K562 (cell line): ENCODE measurements at regions not wholly inside any gene's neighbourhood (a gene's known extent, or its start where the extent isn't known, plus 50 kb on each side); places are given as distances from the start of the nearest gene placed in this dataset.

Experiments used
- SIX5 ChIP-seq, 2 experiments: IDR thresholded peaks; 2 replicates each; pipeline ENCODE4 v1.6.1; 2011; ENCODE audit warnings: low read length in 2 of 2, borderline replicate concordance in 1 of 2, low read depth in 1 of 2, mild to moderate bottlenecking in 1 of 2, moderate library complexity in 1 of 2; ENCODE audit not compliant: insufficient read depth in 1 of 2
- SMARCC2 ChIP-seq: fragments of 450-650 bp; IDR thresholded peaks from 2 replicates; pipeline ENCODE4 v1.6.1; 2017; ENCODE audit warnings: antibody characterized with exemption, moderate library complexity, mild to moderate bottlenecking, low read depth
- SP2 ChIP-seq: IDR thresholded peaks from 2 replicates; pipeline ENCODE4 v1.6.1; 2011; ENCODE audit warnings: mild to moderate bottlenecking, low read depth, low read length, moderate library complexity; ENCODE audit not compliant: poor library complexity, severe bottlenecking; ENCODE audit errors: extremely low read depth
- TF ChIP-seq, protein P1 (sequence below): fragments of 450-650 bp; IDR thresholded peaks from 2 replicates; pipeline ENCODE4 v1.6.1; 2016; ENCODE audit warnings: mild to moderate bottlenecking, moderate library complexity
- TF ChIP-seq, protein P2 (sequence below): fragments of 450-650 bp; formaldehyde crosslinking; IDR thresholded peaks from 2 replicates; pipeline ENCODE4 v1.4.0; 2022; ENCODE audit warnings: mild to moderate bottlenecking, moderate library complexity
- TF ChIP-seq, protein P3 (sequence below): fragments of 450-650 bp; formaldehyde crosslinking; conservative IDR thresholded peaks from 2 replicates; pipeline ENCODE4 v1.4.0; 2022; ENCODE audit warnings: mild to moderate bottlenecking, missing genetic modification characterization
- TF ChIP-seq, protein P4 (sequence below): sonication (generic); formaldehyde crosslinking; IDR thresholded peaks from 2 replicates; pipeline ENCODE4 v1.8.0; 2022; ENCODE audit warnings: missing genetic modification reagents, mild to moderate bottlenecking, moderate library complexity, borderline replicate concordance

DNA sequence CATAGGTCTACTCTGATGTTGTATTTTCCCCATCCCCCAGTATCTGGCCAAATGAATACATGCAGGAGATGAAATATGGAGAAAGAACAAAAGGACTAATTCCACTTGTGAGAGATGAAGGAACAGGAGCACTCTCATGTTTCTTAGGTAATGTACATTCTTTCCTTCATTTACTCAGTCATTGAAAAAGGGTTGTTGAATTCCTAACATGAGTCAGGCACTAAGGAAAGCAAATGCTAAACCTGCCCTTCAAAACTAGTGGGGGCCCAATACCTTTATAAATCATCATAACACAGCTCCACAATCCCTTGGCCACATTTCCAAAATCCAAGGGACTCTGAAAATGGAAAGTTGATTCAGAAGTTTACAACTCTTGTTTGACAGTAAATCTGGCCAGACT, 94.3 kb downstream of the DIRAS3 start (continued):
- TF ChIP-seq, protein P1, sequence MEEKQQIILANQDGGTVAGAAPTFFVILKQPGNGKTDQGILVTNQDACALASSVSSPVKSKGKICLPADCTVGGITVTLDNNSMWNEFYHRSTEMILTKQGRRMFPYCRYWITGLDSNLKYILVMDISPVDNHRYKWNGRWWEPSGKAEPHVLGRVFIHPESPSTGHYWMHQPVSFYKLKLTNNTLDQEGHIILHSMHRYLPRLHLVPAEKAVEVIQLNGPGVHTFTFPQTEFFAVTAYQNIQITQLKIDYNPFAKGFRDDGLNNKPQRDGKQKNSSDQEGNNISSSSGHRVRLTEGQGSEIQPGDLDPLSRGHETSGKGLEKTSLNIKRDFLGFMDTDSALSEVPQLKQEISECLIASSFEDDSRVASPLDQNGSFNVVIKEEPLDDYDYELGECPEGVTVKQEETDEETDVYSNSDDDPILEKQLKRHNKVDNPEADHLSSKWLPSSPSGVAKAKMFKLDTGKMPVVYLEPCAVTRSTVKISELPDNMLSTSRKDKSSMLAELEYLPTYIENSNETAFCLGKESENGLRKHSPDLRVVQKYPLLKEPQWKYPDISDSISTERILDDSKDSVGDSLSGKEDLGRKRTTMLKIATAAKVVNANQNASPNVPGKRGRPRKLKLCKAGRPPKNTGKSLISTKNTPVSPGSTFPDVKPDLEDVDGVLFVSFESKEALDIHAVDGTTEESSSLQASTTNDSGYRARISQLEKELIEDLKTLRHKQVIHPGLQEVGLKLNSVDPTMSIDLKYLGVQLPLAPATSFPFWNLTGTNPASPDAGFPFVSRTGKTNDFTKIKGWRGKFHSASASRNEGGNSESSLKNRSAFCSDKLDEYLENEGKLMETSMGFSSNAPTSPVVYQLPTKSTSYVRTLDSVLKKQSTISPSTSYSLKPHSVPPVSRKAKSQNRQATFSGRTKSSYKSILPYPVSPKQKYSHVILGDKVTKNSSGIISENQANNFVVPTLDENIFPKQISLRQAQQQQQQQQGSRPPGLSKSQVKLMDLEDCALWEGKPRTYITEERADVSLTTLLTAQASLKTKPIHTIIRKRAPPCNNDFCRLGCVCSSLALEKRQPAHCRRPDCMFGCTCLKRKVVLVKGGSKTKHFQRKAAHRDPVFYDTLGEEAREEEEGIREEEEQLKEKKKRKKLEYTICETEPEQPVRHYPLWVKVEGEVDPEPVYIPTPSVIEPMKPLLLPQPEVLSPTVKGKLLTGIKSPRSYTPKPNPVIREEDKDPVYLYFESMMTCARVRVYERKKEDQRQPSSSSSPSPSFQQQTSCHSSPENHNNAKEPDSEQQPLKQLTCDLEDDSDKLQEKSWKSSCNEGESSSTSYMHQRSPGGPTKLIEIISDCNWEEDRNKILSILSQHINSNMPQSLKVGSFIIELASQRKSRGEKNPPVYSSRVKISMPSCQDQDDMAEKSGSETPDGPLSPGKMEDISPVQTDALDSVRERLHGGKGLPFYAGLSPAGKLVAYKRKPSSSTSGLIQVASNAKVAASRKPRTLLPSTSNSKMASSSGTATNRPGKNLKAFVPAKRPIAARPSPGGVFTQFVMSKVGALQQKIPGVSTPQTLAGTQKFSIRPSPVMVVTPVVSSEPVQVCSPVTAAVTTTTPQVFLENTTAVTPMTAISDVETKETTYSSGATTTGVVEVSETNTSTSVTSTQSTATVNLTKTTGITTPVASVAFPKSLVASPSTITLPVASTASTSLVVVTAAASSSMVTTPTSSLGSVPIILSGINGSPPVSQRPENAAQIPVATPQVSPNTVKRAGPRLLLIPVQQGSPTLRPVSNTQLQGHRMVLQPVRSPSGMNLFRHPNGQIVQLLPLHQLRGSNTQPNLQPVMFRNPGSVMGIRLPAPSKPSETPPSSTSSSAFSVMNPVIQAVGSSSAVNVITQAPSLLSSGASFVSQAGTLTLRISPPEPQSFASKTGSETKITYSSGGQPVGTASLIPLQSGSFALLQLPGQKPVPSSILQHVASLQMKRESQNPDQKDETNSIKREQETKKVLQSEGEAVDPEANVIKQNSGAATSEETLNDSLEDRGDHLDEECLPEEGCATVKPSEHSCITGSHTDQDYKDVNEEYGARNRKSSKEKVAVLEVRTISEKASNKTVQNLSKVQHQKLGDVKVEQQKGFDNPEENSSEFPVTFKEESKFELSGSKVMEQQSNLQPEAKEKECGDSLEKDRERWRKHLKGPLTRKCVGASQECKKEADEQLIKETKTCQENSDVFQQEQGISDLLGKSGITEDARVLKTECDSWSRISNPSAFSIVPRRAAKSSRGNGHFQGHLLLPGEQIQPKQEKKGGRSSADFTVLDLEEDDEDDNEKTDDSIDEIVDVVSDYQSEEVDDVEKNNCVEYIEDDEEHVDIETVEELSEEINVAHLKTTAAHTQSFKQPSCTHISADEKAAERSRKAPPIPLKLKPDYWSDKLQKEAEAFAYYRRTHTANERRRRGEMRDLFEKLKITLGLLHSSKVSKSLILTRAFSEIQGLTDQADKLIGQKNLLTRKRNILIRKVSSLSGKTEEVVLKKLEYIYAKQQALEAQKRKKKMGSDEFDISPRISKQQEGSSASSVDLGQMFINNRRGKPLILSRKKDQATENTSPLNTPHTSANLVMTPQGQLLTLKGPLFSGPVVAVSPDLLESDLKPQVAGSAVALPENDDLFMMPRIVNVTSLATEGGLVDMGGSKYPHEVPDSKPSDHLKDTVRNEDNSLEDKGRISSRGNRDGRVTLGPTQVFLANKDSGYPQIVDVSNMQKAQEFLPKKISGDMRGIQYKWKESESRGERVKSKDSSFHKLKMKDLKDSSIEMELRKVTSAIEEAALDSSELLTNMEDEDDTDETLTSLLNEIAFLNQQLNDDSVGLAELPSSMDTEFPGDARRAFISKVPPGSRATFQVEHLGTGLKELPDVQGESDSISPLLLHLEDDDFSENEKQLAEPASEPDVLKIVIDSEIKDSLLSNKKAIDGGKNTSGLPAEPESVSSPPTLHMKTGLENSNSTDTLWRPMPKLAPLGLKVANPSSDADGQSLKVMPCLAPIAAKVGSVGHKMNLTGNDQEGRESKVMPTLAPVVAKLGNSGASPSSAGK: no peak
- no peak for TF ChIP-seq SMARCC2
- TF ChIP-seq, protein P2, sequence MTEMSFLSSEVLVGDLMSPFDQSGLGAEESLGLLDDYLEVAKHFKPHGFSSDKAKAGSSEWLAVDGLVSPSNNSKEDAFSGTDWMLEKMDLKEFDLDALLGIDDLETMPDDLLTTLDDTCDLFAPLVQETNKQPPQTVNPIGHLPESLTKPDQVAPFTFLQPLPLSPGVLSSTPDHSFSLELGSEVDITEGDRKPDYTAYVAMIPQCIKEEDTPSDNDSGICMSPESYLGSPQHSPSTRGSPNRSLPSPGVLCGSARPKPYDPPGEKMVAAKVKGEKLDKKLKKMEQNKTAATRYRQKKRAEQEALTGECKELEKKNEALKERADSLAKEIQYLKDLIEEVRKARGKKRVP (CRISPR knock-in tag): no peak
- TF ChIP-seq, protein P3, sequence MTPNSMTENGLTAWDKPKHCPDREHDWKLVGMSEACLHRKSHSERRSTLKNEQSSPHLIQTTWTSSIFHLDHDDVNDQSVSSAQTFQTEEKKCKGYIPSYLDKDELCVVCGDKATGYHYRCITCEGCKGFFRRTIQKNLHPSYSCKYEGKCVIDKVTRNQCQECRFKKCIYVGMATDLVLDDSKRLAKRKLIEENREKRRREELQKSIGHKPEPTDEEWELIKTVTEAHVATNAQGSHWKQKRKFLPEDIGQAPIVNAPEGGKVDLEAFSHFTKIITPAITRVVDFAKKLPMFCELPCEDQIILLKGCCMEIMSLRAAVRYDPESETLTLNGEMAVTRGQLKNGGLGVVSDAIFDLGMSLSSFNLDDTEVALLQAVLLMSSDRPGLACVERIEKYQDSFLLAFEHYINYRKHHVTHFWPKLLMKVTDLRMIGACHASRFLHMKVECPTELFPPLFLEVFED (CRISPR knock-in tag): no peak
- TF ChIP-seq SIX5 (IDR thresholded peaks at IDR 0.05; ENCODE audit: borderline replicate concordance in 1 of 2, insufficient read depth in 1 of 2, low read depth in 1 of 2, low read length in 2 of 2): no peak
- TF ChIP-seq SP2: no peak
- TF ChIP-seq, protein P4, sequence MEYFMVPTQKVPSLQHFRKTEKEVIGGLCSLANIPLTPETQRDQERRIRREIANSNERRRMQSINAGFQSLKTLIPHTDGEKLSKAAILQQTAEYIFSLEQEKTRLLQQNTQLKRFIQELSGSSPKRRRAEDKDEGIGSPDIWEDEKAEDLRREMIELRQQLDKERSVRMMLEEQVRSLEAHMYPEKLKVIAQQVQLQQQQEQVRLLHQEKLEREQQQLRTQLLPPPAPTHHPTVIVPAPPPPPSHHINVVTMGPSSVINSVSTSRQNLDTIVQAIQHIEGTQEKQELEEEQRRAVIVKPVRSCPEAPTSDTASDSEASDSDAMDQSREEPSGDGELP (CRISPR knock-in tag): no peak
